Tibial nerve (tissue), 4 donors: ENCODE measurements at regions not wholly inside any gene's neighbourhood (a gene's known extent, or its start where the extent isn't known, plus 50 kb on each side); places are given as distances from the start of the nearest gene placed in this dataset.

Source experiments
- EP300 ChIP-seq, 2 donors: sonication (generic); formaldehyde crosslinking; IDR thresholded peaks; one replicate each; pipeline ENCODE4 v1.6.1; 2017; ENCODE audit warnings: antibody characterized with exemption in 2 of 2, mild to moderate bottlenecking in 1 of 2
- POLR2A ChIP-seq, 2 donors: fragments of 450-650 bp; IDR thresholded peaks; one replicate each; pipeline ENCODE4 v1.6.1; 2017; ENCODE audit warnings: antibody characterized with exemption in 2 of 2, mild to moderate bottlenecking in 2 of 2, moderate library complexity in 2 of 2
- TF ChIP-seq, protein P1 (sequence below), 5 experiments: fragments of 200-600 bp in 3 of 5; fragments of 450-650 bp in 2 of 5; sonication (generic) in 3 of 5; IDR thresholded peaks; one replicate each; pipeline ENCODE4 v1.5.1; 2016 to 2019; ENCODE audit warnings: antibody characterized with exemption in 5 of 5, mild to moderate bottlenecking in 3 of 5, moderate library complexity in 2 of 5

DNA sequence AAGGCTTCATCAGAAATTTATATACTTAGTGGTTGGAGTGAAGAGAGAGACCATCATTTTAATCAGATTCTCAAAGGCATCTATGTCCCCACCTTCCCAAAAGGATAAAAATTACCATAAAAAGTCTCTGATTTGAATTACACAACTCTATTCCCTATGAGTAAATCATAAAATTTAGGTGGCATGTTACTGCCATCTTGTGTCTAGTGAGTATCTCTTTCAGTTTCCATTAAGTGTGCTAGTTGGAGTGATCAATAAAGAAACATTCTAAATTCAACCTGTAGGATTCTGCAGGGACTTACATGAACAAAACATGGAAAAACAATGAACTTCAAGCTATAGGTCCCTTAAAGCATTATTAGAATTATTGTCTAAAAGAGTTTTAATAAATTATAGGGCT, 655.4 kb downstream of the LTN1 start:
- no peak for TF ChIP-seq EP300 (IDR thresholded peaks at IDR 0.05)
- no peak for TF ChIP-seq POLR2A (IDR thresholded peaks at IDR 0.05)
- TF ChIP-seq, protein P1, sequence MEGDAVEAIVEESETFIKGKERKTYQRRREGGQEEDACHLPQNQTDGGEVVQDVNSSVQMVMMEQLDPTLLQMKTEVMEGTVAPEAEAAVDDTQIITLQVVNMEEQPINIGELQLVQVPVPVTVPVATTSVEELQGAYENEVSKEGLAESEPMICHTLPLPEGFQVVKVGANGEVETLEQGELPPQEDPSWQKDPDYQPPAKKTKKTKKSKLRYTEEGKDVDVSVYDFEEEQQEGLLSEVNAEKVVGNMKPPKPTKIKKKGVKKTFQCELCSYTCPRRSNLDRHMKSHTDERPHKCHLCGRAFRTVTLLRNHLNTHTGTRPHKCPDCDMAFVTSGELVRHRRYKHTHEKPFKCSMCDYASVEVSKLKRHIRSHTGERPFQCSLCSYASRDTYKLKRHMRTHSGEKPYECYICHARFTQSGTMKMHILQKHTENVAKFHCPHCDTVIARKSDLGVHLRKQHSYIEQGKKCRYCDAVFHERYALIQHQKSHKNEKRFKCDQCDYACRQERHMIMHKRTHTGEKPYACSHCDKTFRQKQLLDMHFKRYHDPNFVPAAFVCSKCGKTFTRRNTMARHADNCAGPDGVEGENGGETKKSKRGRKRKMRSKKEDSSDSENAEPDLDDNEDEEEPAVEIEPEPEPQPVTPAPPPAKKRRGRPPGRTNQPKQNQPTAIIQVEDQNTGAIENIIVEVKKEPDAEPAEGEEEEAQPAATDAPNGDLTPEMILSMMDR (IDR thresholded peaks at IDR 0.05) = peak in 4 of 5 experiments; percentile 10 to 37 (median 25)
